Loucy (cell line): ENCODE measurements at regions not wholly inside any gene's neighbourhood (a gene's known extent, or its start where the extent isn't known, plus 50 kb on each side); places are given as distances from the start of the nearest gene placed in this dataset.

Experiments used
- H2AFZ ChIP-seq: fragments of 200-600 bp; sonication (generic); 2 replicates; pipeline ENCODE4 v1.6.0; 2016; ENCODE audit warnings: antibody characterized with exemption, mild to moderate bottlenecking, low read length, moderate library complexity
- H3F3A ChIP-seq: fragments of 200-600 bp; 2 replicates; pipeline ENCODE4 v1.6.0; 2016; ENCODE audit warnings: antibody characterized with exemption, low read depth, mild to moderate bottlenecking
- H3K27me3 ChIP-seq: fragments of 200-600 bp; sonication (generic); 2 replicates; pipeline ENCODE4 v1.6.1; 2014; ENCODE audit warnings: low read length, mild to moderate bottlenecking; ENCODE audit not compliant: insufficient read depth, poor library complexity, severe bottlenecking
- H3K36me3 ChIP-seq: fragments of 200-600 bp; sonication (generic); 2 replicates; pipeline ENCODE4 v1.6.1; 2016; ENCODE audit warnings: low read length; ENCODE audit not compliant: insufficient read depth
- H3K4me1 ChIP-seq: fragments of 200-600 bp; sonication (generic); 2 replicates; pipeline ENCODE4 v1.5.1; 2014; ENCODE audit warnings: low read length, mild to moderate bottlenecking; ENCODE audit not compliant: insufficient read depth, poor library complexity, severe bottlenecking
- H3K4me2 ChIP-seq: fragments of 200-600 bp; sonication (generic); 2 replicates; pipeline ENCODE4 v1.6.0; 2014; ENCODE audit warnings: antibody characterized with exemption, low read length, low read depth, mild to moderate bottlenecking; ENCODE audit not compliant: poor library complexity, severe bottlenecking
- H3K4me3 ChIP-seq: fragments of 200-600 bp; sonication (generic); 2 replicates; pipeline ENCODE4 v1.5.1; 2014; ENCODE audit warnings: low read length, mild to moderate bottlenecking, mixed read lengths; ENCODE audit not compliant: poor library complexity, severe bottlenecking
- H3K79me2 ChIP-seq: fragments of 200-600 bp; sonication (generic); 2 replicates; pipeline ENCODE4 v1.6.1; 2014; ENCODE audit warnings: low read length; ENCODE audit not compliant: insufficient read depth
- H3K9ac ChIP-seq: fragments of 200-600 bp; sonication (generic); 2 replicates; pipeline ENCODE4 v1.6.0; 2014; ENCODE audit warnings: mild to moderate bottlenecking, low read depth, low read length, moderate library complexity; ENCODE audit not compliant: poor library complexity, severe bottlenecking
- H3K9me2 ChIP-seq: fragments of 200-600 bp; sonication (generic); replicated peaks from 2 replicates; pipeline ENCODE4 v1.6.1; 2016; ENCODE audit warnings: low read depth, low read length, mixed read lengths
- H3K9me3 ChIP-seq: fragments of 200-600 bp; sonication (generic); 2 replicates; pipeline ENCODE4 v1.6.1; 2014; ENCODE audit warnings: mild to moderate bottlenecking, antibody characterized with exemption, low read length, low read depth; ENCODE audit not compliant: insufficient read depth
- H4K20me1 ChIP-seq: fragments of 200-600 bp; sonication (generic); 2 replicates; pipeline ENCODE4 v1.6.0; 2014; ENCODE audit warnings: antibody characterized with exemption, low read length, mild to moderate bottlenecking; ENCODE audit not compliant: insufficient read depth, poor library complexity, severe bottlenecking
- EZH2phosphoT487 ChIP-seq: fragments of 200-600 bp; IDR thresholded peaks from 2 replicates; pipeline ENCODE4 v1.6.1; 2018; ENCODE audit warnings: antibody characterized with exemption, mild to moderate bottlenecking, moderate library complexity, borderline replicate concordance
- TF ChIP-seq, protein P1 (sequence below): fragments of 200-600 bp; sonication (generic); conservative IDR thresholded peaks from 2 replicates; pipeline ENCODE4 v1.5.1; 2014; ENCODE audit warnings: mild to moderate bottlenecking, antibody characterized with exemption, low read length

DNA sequence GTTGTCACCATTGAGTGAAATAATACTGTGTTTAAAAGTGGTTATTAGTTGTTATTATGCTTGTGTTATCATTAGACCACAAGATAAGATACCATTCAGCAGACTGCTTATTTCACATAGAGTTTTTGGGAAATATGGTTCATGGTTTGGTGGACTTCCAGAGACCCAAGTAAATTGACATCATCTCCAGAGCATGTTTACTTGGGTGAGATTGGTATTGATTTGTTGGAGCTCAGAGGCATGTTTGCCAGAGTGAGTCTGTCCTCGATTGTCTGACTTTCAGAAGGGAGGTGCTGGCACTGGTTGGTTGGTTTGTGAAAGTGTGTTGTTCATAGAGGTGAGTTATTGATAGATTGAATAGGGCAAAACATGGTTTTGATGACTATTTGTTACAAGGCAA, 291.4 kb downstream of the TGFB2 start:
- no peaks in the 10 kb centered on the region for H4K20me1 ChIP-seq

GRCh38 chr1:218640173-218640572, 295.0 kb downstream of the TGFB2 start:
- Histone ChIP-seq H3F3A (no peaks in the 10 kb centered on the region), H3K36me3 (no peaks in the 10 kb centered on the region), H2AFZ (no peak overlapping the region), H3K4me1 (no peaks in the 10 kb centered on the region), H3K9ac (no peak overlapping the region), H3K4me3 (no peak overlapping the region), H3K4me2 (no peak overlapping the region), H3K27me3 (no peaks in the 10 kb centered on the region), H3K9me2 (no peaks in the 10 kb centered on the region), H3K79me2 (no peaks in the 10 kb centered on the region), H3K9me3 (no peaks in the 10 kb centered on the region), H4K20me1 (no peaks in the 10 kb centered on the region)
- no peak for TF ChIP-seq EZH2phosphoT487
- TF ChIP-seq, protein P1, sequence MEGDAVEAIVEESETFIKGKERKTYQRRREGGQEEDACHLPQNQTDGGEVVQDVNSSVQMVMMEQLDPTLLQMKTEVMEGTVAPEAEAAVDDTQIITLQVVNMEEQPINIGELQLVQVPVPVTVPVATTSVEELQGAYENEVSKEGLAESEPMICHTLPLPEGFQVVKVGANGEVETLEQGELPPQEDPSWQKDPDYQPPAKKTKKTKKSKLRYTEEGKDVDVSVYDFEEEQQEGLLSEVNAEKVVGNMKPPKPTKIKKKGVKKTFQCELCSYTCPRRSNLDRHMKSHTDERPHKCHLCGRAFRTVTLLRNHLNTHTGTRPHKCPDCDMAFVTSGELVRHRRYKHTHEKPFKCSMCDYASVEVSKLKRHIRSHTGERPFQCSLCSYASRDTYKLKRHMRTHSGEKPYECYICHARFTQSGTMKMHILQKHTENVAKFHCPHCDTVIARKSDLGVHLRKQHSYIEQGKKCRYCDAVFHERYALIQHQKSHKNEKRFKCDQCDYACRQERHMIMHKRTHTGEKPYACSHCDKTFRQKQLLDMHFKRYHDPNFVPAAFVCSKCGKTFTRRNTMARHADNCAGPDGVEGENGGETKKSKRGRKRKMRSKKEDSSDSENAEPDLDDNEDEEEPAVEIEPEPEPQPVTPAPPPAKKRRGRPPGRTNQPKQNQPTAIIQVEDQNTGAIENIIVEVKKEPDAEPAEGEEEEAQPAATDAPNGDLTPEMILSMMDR = no peak

More for the DNA sequence above, 291.4 kb downstream of the TGFB2 start:
- no peaks in the 10 kb centered on the region for H3K9me3 ChIP-seq
- H3K4me3 ChIP-seq = no peak overlapping the region
- no peaks in the 10 kb centered on the region for H3F3A ChIP-seq
- H3K9me2 ChIP-seq = no peaks in the 10 kb centered on the region
- no peak overlapping the region for H3K9ac ChIP-seq
- no peak overlapping the region for H3K4me2 ChIP-seq
- no peaks in the 10 kb centered on the region for H3K36me3 ChIP-seq
- no peaks in the 10 kb centered on the region for H3K79me2 ChIP-seq
- H3K27me3 ChIP-seq = no peaks in the 10 kb centered on the region
- TF ChIP-seq, protein P1 = no peak
- no peak for TF ChIP-seq EZH2phosphoT487
- H2AFZ ChIP-seq = no peak overlapping the region
- H3K4me1 ChIP-seq = no peaks in the 10 kb centered on the region

DNA sequence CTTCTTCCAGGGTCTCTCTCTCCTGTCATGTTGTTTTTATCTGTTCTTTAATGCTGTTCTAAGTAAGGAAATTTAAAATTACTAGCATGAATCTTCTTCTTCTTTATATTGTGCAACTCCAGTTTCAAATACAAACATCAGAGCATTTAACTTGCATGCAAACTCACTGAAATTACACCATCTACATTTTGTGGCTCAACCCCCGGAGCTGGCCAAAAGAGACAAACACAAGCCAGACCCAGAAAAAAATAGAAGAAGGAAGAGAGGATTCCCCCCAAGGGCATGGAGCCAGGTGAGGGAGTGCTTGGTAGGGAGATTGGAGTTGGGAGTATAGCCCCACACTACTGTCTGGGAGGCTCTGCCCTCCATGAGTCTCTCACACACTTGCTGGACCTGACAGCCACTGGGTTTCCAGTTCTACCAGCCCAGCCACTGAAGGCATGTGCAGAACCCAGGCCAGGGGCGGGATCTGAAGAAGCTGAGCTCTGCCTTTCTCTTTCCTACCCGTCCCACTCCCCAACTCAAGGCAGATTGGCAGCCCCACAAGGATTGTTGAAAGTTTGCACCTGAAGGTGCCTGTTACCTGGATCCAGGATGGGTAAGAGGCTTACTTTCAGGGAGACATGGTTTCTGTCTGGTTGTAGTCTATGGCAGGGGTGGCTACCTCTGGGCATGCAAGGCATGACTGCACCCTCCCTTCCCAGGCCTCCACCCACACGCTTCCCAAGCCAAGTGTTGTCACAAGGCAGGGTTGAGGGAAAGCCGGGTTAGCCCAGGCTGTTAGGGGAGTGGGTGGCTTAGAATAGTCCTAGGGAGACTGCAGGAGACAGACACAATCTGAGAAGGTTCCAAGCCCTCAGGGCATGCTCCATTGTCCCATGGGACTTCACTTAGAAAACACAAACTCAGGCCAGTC, 297.2 kb downstream of the TGFB2 start:
- H3K9ac ChIP-seq = no peak overlapping the region

More for the DNA sequence above, 297.2 kb downstream of the TGFB2 start:
- Histone ChIP-seq H3K4me2 (no peak overlapping the region), H3K79me2 (no peaks in the 10 kb centered on the region), H3K9me2 (no peaks in the 10 kb centered on the region), H3F3A (no peaks in the 10 kb centered on the region), H3K4me1 (no peaks in the 10 kb centered on the region), H3K4me3 (no peak overlapping the region), H3K27me3 (no peaks in the 10 kb centered on the region), H4K20me1 (no peaks in the 10 kb centered on the region), H3K9me3 (no peaks in the 10 kb centered on the region), H3K36me3 (no peaks in the 10 kb centered on the region), H2AFZ (no peak overlapping the region)
- TF ChIP-seq, protein P1 = no peak
- no peak for TF ChIP-seq EZH2phosphoT487
